SK-N-SH treated with all-trans-retinoic acid at 6 μM for 48 hours (cell line): ENCODE measurements at regions not wholly inside any gene's neighbourhood (a gene's known extent, or its start where the extent isn't known, plus 50 kb on each side); places are given as distances from the start of the nearest gene placed in this dataset.
A peak's percentile ranks its signal among the peaks of the same experiment; 100 is the strongest.

ENCODE experiments used
- ATAC-seq: fragments of 200-7000 bp; cut with Tn5 transposase; 3 replicates; pipeline ENCODE4 v1.9.1; 2020; ENCODE audit warnings: mild to moderate bottlenecking, moderate library complexity
- BACH2 ChIP-seq: fragments of 250-450 bp; sonication (Bioruptor Pico); IDR thresholded peaks from 2 replicates; pipeline ENCODE4 v1.9.0; 2021; ENCODE audit warnings: mild to moderate bottlenecking, borderline replicate concordance
- CREB5 ChIP-seq: fragments of 250-450 bp; sonication (Bioruptor Pico); IDR thresholded peaks from 2 replicates; pipeline ENCODE4 v1.5.1; 2020; ENCODE audit warnings: low read depth, mild to moderate bottlenecking, moderate library complexity
- CSDC2 ChIP-seq: fragments of 250-450 bp; sonication (Bioruptor Pico); IDR thresholded peaks from 2 replicates; pipeline ENCODE4 v1.5.0; 2020; ENCODE audit warnings: mild to moderate bottlenecking, moderate library complexity
- CSRNP3 ChIP-seq: fragments of 250-450 bp; sonication (Bioruptor Pico); IDR thresholded peaks from 2 replicates; pipeline ENCODE4 v1.5.1; 2021; ENCODE audit warnings: mild to moderate bottlenecking, moderate library complexity
- ESRRG ChIP-seq: fragments of 250-450 bp; sonication (Bioruptor Pico); IDR thresholded peaks from 2 replicates; pipeline ENCODE4 v1.6.1; 2021; ENCODE audit warnings: mild to moderate bottlenecking
- GLIS3 ChIP-seq: fragments of 250-450 bp; sonication (Bioruptor Pico); IDR thresholded peaks from 2 replicates; pipeline ENCODE4 v1.5.0; 2020; ENCODE audit warnings: mild to moderate bottlenecking, moderate library complexity
- ISL1 ChIP-seq: fragments of 250-450 bp; sonication (Bioruptor Pico); IDR thresholded peaks from 2 replicates; pipeline ENCODE4 v2.1.2; 2022; ENCODE audit warnings: mild to moderate bottlenecking, moderate library complexity
- PATZ1 ChIP-seq: fragments of 250-450 bp; sonication (Bioruptor Pico); IDR thresholded peaks from 2 replicates; pipeline ENCODE4 v1.8.0; 2020; ENCODE audit warnings: mild to moderate bottlenecking, moderate library complexity, borderline replicate concordance
- PPARA ChIP-seq: fragments of 250-450 bp; sonication (Bioruptor Pico); IDR thresholded peaks from 2 replicates; pipeline ENCODE4 v1.5.0; 2020; ENCODE audit warnings: mild to moderate bottlenecking, borderline replicate concordance
- SNAI2 ChIP-seq: fragments of 250-450 bp; sonication (Bioruptor Pico); IDR thresholded peaks from 2 replicates; pipeline ENCODE4 v1.5.0; 2020; ENCODE audit warnings: mild to moderate bottlenecking, moderate library complexity
- TCF4 ChIP-seq: fragments of 250-450 bp; sonication (Bioruptor Pico); IDR thresholded peaks from 2 replicates; pipeline ENCODE4 v1.8.0; 2021; ENCODE audit warnings: mild to moderate bottlenecking, moderate library complexity, borderline replicate concordance
- TOX ChIP-seq: fragments of 250-450 bp; sonication (Bioruptor Pico); IDR thresholded peaks from 2 replicates; pipeline ENCODE4 v1.8.0; 2021; ENCODE audit warnings: mild to moderate bottlenecking, moderate library complexity, borderline replicate concordance
- TSHZ2 ChIP-seq: fragments of 250-450 bp; sonication (Bioruptor Pico); IDR thresholded peaks from 2 replicates; pipeline ENCODE4 v1.5.0; 2020; ENCODE audit warnings: mild to moderate bottlenecking, moderate library complexity
- ZC3H10 ChIP-seq: fragments of 250-450 bp; sonication (Bioruptor Pico); IDR thresholded peaks from 2 replicates; pipeline ENCODE4 v1.5.1; 2021; ENCODE audit warnings: mild to moderate bottlenecking, moderate library complexity
- ZFP3 ChIP-seq: fragments of 250-450 bp; sonication (Bioruptor Pico); IDR thresholded peaks from 2 replicates; pipeline ENCODE4 v1.5.0; 2020; ENCODE audit warnings: mild to moderate bottlenecking, moderate library complexity
- ZFP30 ChIP-seq: fragments of 450-650 bp; formaldehyde crosslinking; IDR thresholded peaks from 2 replicates; pipeline ENCODE4 v1.5.0; 2022; ENCODE audit warnings: mild to moderate bottlenecking, moderate library complexity
- ZNF565 ChIP-seq: fragments of 450-650 bp; formaldehyde crosslinking; conservative IDR thresholded peaks from 2 replicates; pipeline ENCODE4 v1.5.0; 2020; ENCODE audit warnings: low read depth, mild to moderate bottlenecking, moderate library complexity
- ZNF70 ChIP-seq: fragments of 450-650 bp; formaldehyde crosslinking; IDR thresholded peaks from 2 replicates; pipeline ENCODE4 v1.5.0; 2020; ENCODE audit warnings: mild to moderate bottlenecking, moderate library complexity
- ZNF8 ChIP-seq: fragments of 450-650 bp; formaldehyde crosslinking; IDR thresholded peaks from 2 replicates; pipeline ENCODE4 v1.5.0; 2020; ENCODE audit warnings: mild to moderate bottlenecking, moderate library complexity
- TF ChIP-seq, protein P1 (sequence below): fragments of 250-450 bp; sonication (Bioruptor Pico); IDR thresholded peaks from 2 replicates; pipeline ENCODE4 v1.8.0; 2021; ENCODE audit warnings: low read depth, mild to moderate bottlenecking, moderate library complexity, borderline replicate concordance

GRCh38 chr1:58898739-58899586 lies 115.1 kb upstream of the JUN start:
- TF ChIP-seq ZFP30 (CRISPR knock-in tag) (no peak), CREB5 (no peak), ISL1 (CRISPR knock-in tag) (no peak), ZNF8 (CRISPR knock-in tag) (no peak), ZNF565 (CRISPR knock-in tag) (no peak), ZNF70 (CRISPR knock-in tag) (no peak), PPARA (CRISPR knock-in tag) (no peak), TSHZ2 (CRISPR knock-in tag) (peak; percentile 85; the same call in 1 of the 2 replicates), PATZ1 (CRISPR knock-in tag) (no peak), TCF4 (CRISPR knock-in tag) (peak; percentile 51; the same call in 1 of the 2 replicates), ZFP3 (CRISPR knock-in tag) (no peak), BACH2 (CRISPR knock-in tag) (no peak), ZC3H10 (no peak), SNAI2 (CRISPR knock-in tag) (no peak), CSRNP3 (CRISPR knock-in tag) (no peak)
- TF ChIP-seq, protein P1, sequence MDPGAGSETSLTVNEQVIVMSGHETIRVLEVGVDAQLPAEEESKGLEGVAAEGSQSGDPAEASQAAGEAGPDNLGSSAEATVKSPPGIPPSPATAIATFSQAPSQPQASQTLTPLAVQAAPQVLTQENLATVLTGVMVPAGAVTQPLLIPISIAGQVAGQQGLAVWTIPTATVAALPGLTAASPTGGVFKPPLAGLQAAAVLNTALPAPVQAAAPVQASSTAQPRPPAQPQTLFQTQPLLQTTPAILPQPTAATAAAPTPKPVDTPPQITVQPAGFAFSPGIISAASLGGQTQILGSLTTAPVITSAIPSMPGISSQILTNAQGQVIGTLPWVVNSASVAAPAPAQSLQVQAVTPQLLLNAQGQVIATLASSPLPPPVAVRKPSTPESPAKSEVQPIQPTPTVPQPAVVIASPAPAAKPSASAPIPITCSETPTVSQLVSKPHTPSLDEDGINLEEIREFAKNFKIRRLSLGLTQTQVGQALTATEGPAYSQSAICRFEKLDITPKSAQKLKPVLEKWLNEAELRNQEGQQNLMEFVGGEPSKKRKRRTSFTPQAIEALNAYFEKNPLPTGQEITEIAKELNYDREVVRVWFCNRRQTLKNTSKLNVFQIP (CRISPR knock-in tag) = no peak
- no peak for ATAC-seq

DNA sequence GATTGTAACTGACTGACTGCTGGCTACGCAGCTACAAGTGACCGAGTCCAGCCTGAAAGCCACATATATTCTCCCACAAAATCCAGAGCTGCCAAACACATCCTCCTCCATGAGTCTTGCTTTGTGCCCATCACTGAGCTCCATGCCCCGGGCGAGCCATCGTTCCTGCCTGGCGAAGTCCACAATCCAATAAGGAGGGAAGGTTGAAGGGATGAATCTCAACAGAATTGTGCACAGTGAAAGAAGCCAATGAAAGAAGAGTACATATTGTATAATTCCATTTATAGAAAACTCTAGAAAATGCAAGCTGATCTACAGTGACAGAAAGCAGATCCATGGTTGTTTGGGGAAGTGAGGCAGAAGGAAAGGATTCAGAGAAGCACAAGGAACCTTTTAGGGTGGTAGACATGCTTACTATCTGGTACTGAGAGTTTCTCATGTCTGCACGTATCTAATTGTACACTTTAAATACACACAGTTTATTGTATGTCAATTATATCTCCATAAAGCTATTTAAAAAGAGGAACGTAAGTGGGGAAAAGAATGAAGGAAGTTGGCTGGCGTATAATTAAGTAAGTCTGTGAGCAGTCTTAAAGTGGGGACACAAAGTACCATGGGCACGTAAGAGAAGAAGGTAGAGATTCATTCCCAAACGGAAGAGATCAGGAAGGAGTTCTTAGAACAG lies 115.9 kb upstream of the JUN start:
- no peak for TF ChIP-seq CSDC2 (CRISPR knock-in tag)
- ATAC-seq = no peak

DNA sequence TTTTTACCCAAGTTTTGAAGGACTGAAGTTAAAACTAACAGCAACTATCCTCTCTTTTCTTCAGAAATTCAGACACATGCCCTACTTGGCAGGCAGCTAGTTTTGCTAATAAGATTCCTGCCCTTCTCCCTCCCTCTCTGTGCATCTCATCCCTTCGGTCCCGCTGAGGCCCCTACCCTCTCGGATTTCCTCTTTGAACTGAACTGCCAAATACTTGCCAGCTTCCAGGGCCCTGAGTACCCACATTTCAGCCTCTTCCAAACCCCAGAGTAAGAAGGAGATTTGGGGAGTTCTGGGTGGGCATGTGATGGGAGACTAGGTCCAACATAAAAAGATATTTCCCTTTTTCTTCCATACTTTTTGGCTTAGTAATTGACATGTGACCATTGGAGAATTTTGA lies 116.5 kb upstream of the JUN start:
- no peak for ATAC-seq
- TF ChIP-seq ESRRG (no peak), TOX (CRISPR knock-in tag) (no peak), PATZ1 (CRISPR knock-in tag) (no peak), ZNF565 (CRISPR knock-in tag) (no peak), CSRNP3 (CRISPR knock-in tag) (no peak), CSDC2 (CRISPR knock-in tag) (no peak), ZNF70 (CRISPR knock-in tag) (no peak), GLIS3 (CRISPR knock-in tag) (no peak)
- TF ChIP-seq, protein P1 (CRISPR knock-in tag) = no peak
